Cardiac muscle cell (in vitro differentiated cells and primary cell): ENCODE measurements at regions not wholly inside any gene's neighbourhood (a gene's known extent, or its start where the extent isn't known, plus 50 kb on each side); places are given as distances from the start of the nearest gene placed in this dataset.

ENCODE experiments used
- DNase-seq, 2 donors: peaks; one replicate each; pipeline versions ENCODE4 v3.0.0 to v3.0.0-alpha.2; 2010 to 2017; ENCODE audit warnings: low read depth in 1 of 2, low spot score in 1 of 2
- H3K27ac ChIP-seq: fragments of 200-600 bp; sonication (generic); 2 replicates; pipeline ENCODE4 v1.5.1; 2016
- H3K27me3 ChIP-seq: fragments of 200-600 bp; sonication (generic); 2 replicates; pipeline ENCODE4 v1.6.0; 2016; ENCODE audit warnings: control low read depth
- H3K36me3 ChIP-seq: fragments of 200-600 bp; sonication (generic); 2 replicates; pipeline ENCODE4 v1.5.1; 2016; ENCODE audit warnings: control low read depth
- H3K4me1 ChIP-seq: fragments of 200-600 bp; sonication (generic); 2 replicates; pipeline ENCODE4 v1.8.1; 2017; ENCODE audit warnings: low read depth, mild to moderate bottlenecking, mixed run types
- H3K4me3 ChIP-seq: fragments of 200-600 bp; sonication (generic); 2 replicates; pipeline ENCODE4 v1.5.1; 2016; ENCODE audit warnings: mild to moderate bottlenecking
- H3K9me3 ChIP-seq: fragments of 200-600 bp; sonication (generic); 2 replicates; pipeline ENCODE4 v1.5.1; 2017; ENCODE audit warnings: low read depth, mild to moderate bottlenecking, control low read depth
- TF ChIP-seq, protein P1 (sequence below): IDR thresholded peaks from 2 replicates; pipeline ENCODE4 v1.5.1; 2012; ENCODE audit warnings: low read depth, mild to moderate bottlenecking, low read length

- Histone ChIP-seq H3K27ac (no peak overlapping the region), H3K9me3 (no peaks in the 10 kb centered on the region), H3K4me3 (no peak overlapping the region), H3K27me3 (no peaks in the 10 kb centered on the region), H3K4me1 (no peaks in the 10 kb centered on the region), H3K36me3 (no peaks in the 10 kb centered on the region)
- TF ChIP-seq, protein P1, sequence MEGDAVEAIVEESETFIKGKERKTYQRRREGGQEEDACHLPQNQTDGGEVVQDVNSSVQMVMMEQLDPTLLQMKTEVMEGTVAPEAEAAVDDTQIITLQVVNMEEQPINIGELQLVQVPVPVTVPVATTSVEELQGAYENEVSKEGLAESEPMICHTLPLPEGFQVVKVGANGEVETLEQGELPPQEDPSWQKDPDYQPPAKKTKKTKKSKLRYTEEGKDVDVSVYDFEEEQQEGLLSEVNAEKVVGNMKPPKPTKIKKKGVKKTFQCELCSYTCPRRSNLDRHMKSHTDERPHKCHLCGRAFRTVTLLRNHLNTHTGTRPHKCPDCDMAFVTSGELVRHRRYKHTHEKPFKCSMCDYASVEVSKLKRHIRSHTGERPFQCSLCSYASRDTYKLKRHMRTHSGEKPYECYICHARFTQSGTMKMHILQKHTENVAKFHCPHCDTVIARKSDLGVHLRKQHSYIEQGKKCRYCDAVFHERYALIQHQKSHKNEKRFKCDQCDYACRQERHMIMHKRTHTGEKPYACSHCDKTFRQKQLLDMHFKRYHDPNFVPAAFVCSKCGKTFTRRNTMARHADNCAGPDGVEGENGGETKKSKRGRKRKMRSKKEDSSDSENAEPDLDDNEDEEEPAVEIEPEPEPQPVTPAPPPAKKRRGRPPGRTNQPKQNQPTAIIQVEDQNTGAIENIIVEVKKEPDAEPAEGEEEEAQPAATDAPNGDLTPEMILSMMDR = no peak
- DNase-seq = no peak
Measured at GRCh38 chr6:99096170-99096569, 148.4 kb upstream of the FBXL4 start.

GRCh38 chr6:99093456-99094190 lies 145.9 kb upstream of the FBXL4 start:
- Histone ChIP-seq H3K36me3 (no peaks in the 10 kb centered on the region), H3K9me3 (no peaks in the 10 kb centered on the region), H3K4me1 (no peaks in the 10 kb centered on the region), H3K4me3 (no peak overlapping the region), H3K27ac (no peak overlapping the region), H3K27me3 (no peaks in the 10 kb centered on the region)
- TF ChIP-seq, protein P1 = no peak
- no peak for DNase-seq

DNA sequence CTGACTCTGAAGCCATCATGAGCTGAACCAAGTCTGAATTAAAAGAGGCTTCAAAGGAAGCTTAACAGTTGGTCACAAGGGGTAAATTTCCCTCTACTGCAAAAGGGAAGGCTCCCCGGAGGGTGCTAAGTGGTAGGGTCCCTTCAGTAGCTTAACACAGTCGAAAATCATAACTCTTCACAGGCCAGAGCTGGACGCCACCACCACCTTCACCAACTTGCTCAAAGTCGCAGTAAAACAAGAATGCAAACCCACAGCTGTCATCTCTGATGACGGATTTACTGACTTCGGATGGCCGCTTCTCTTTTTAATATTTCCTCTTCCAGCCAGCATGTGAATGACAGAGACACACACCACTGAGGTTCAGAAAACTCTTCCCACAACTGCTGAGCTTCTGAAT lies 144.7 kb upstream of the FBXL4 start:
- Histone ChIP-seq H3K9me3 (no peaks in the 10 kb centered on the region), H3K27ac (no peak overlapping the region), H3K4me3 (no peak overlapping the region), H3K4me1 (no peaks in the 10 kb centered on the region), H3K27me3 (no peaks in the 10 kb centered on the region), H3K36me3 (no peaks in the 10 kb centered on the region)
- DNase-seq = no peak
- TF ChIP-seq, protein P1 = no peak

GRCh38 chr6:99091985-99092384 lies 144.2 kb upstream of the FBXL4 start:
- H3K4me1 ChIP-seq = no peaks in the 10 kb centered on the region
- H3K4me3 ChIP-seq = no peak overlapping the region
- H3K27ac ChIP-seq = no peak overlapping the region
- no peaks in the 10 kb centered on the region for H3K9me3 ChIP-seq
- no peaks in the 10 kb centered on the region for H3K27me3 ChIP-seq
- H3K36me3 ChIP-seq = no peaks in the 10 kb centered on the region
- TF ChIP-seq, protein P1 = no peak
- DNase-seq = no peak

GRCh38 chr6:99080191-99080590 lies 132.4 kb upstream of the FBXL4 start:
- no peak overlapping the region for H3K27ac ChIP-seq
- no peak for DNase-seq
- H3K27me3 ChIP-seq = no peaks in the 10 kb centered on the region
- H3K36me3 ChIP-seq = no peaks in the 10 kb centered on the region
- H3K4me3 ChIP-seq = no peak overlapping the region
- no peaks in the 10 kb centered on the region for H3K9me3 ChIP-seq
- peaks cover 5% of the 10 kb centered on the region for H3K4me1 ChIP-seq
- TF ChIP-seq, protein P1 = no peak
